ENCODE measurements at regions not wholly inside any gene's neighbourhood (a gene's known extent, or its start where the extent isn't known, plus 50 kb on each side); places are given as distances from the start of the nearest gene placed in this dataset.

DNA sequence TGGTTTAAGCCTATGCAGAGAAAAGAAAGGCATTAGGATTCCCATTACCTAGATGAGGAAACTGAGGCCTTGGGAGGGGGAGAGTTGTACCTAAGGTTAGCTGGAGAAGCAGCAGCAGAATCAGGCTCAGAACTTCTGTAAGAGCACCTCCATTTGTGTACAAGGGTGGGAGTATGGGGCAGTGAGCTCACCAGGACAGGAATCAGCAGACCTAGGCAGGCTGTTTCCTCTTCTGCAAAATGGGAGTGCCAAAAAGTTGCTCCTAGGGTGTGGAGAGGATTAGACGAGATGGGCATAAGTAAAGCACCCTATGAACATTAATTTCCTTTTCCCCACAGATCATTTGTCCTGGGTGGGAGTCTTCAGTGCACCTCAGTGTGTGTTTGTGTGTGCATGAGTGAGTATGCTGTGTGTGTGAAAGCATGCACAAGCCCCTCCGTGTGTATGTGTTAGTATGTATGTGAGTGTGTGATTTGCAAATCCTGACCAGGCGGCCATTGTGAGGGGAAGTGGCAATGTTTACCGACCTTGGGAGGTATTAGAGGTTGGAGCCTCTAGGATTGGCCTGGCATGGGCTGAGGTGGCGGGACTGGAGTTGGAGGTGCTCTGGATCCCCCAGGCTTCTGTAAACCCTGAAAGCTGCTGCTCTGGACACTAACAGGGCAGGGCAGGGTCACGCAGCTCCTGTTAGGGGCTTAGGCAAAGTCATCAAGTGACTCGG lies 78.8 kb downstream of the VEGFA start:
- TF ChIP-seq, protein P1, sequence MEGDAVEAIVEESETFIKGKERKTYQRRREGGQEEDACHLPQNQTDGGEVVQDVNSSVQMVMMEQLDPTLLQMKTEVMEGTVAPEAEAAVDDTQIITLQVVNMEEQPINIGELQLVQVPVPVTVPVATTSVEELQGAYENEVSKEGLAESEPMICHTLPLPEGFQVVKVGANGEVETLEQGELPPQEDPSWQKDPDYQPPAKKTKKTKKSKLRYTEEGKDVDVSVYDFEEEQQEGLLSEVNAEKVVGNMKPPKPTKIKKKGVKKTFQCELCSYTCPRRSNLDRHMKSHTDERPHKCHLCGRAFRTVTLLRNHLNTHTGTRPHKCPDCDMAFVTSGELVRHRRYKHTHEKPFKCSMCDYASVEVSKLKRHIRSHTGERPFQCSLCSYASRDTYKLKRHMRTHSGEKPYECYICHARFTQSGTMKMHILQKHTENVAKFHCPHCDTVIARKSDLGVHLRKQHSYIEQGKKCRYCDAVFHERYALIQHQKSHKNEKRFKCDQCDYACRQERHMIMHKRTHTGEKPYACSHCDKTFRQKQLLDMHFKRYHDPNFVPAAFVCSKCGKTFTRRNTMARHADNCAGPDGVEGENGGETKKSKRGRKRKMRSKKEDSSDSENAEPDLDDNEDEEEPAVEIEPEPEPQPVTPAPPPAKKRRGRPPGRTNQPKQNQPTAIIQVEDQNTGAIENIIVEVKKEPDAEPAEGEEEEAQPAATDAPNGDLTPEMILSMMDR (IDR thresholded peaks at IDR 0.05), result no peak
- TF ChIP-seq EZH2 (IDR thresholded peaks at IDR 0.05; ENCODE audit: borderline replicate concordance, insufficient read depth, low read depth, low read length, poor library complexity, severe bottlenecking), result no peak

All from B cell (primary cell).